ENCODE measurements at regions not wholly inside any gene's neighbourhood (a gene's known extent, or its start where the extent isn't known, plus 50 kb on each side); places are given as distances from the start of the nearest gene placed in this dataset.

- H3K27ac ChIP-seq (ENCODE audit: low read depth, low read length, poor library complexity, severe bottlenecking), result no peak overlapping the region
- no TSS peak for BruUV-seq (replicated peaks)
Measured at GRCh38 chr7:156056534-156056933, 244.3 kb upstream of the SHH start.

DNA sequence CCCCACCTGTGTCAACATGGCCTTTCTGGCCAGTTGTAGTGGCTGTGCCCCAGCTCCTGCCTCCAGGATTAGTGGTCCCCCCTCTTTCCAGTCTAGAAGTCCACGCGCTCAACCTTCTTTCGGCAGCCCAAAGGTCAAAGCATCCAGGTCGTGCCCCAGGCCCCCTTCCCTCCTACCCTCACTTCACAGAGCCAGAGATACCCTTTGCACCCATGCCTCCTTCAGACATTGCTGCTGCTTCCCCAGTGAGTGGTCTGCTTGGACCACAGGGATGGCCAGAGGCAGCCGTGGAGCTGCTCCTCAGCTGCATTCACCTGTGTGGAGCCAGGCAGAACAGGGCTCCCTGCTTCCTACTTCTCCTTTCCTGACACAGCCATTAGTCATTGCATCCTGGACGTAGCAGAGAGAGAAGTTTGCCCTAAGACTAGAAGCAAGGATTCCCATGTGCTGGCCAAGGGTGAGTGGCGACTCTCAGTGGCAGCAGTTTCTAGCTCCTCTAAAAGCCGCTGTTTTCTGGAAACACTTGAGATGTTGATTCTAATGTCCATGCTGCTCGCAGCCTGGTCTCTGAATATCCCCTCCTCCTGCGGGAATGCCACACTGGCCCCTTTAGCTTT lies 243.1 kb upstream of the SHH start:
- intact Hi-C loops (cut with micrococcal nuclease; ENCODE audit: unreplicated experiment), result no loop called here
- ChIA-PET POLR2A (ENCODE audit: low non-redundant PET) (no interaction called here), CTCF (no interaction called here)
- Histone ChIP-seq H3K27me3 (replicated peaks; ENCODE audit: insufficient read depth, low read depth, low read length, poor library complexity) (peaks cover 39% of the 10 kb centered on the region), H3K36me3 (ENCODE audit: insufficient read depth, low read length, poor library complexity, severe bottlenecking) (no peaks in the 10 kb centered on the region), H3K4me3 (ENCODE audit: low read depth, low read length, poor library complexity, severe bottlenecking) (no peak overlapping the region), H3K9me3 (ENCODE audit: low read depth, low read length, poor library complexity, severe bottlenecking) (no peaks in the 10 kb centered on the region), H3K4me1 (ENCODE audit: insufficient read depth, low read length, poor library complexity, severe bottlenecking) (no peaks in the 10 kb centered on the region), H3K27ac (ENCODE audit: low read depth, low read length, poor library complexity, severe bottlenecking) (no peak overlapping the region)
- no TSS peak for BruUV-seq (replicated peaks)
- no peak for DNase-seq (ENCODE audit: low spot score)
- TF ChIP-seq, protein P1, sequence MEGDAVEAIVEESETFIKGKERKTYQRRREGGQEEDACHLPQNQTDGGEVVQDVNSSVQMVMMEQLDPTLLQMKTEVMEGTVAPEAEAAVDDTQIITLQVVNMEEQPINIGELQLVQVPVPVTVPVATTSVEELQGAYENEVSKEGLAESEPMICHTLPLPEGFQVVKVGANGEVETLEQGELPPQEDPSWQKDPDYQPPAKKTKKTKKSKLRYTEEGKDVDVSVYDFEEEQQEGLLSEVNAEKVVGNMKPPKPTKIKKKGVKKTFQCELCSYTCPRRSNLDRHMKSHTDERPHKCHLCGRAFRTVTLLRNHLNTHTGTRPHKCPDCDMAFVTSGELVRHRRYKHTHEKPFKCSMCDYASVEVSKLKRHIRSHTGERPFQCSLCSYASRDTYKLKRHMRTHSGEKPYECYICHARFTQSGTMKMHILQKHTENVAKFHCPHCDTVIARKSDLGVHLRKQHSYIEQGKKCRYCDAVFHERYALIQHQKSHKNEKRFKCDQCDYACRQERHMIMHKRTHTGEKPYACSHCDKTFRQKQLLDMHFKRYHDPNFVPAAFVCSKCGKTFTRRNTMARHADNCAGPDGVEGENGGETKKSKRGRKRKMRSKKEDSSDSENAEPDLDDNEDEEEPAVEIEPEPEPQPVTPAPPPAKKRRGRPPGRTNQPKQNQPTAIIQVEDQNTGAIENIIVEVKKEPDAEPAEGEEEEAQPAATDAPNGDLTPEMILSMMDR (conservative IDR thresholded peaks at IDR 0.05; ENCODE audit: low read depth, low read length), result no peak
- no peak for TF ChIP-seq EZH2 (IDR thresholded peaks at IDR 0.05; ENCODE audit: borderline replicate concordance, low read depth, low read length, poor library complexity, severe bottlenecking)

More at GRCh38 chr7:156056534-156056933, 244.3 kb upstream of the SHH start:
- Histone ChIP-seq H3K36me3 (ENCODE audit: insufficient read depth, low read length, poor library complexity, severe bottlenecking) (no peaks in the 10 kb centered on the region), H3K4me3 (ENCODE audit: low read depth, low read length, poor library complexity, severe bottlenecking) (no peak overlapping the region), H3K27me3 (replicated peaks; ENCODE audit: insufficient read depth, low read depth, low read length, poor library complexity) (peaks cover 39% of the 10 kb centered on the region), H3K9me3 (ENCODE audit: low read depth, low read length, poor library complexity, severe bottlenecking) (no peaks in the 10 kb centered on the region), H3K4me1 (ENCODE audit: insufficient read depth, low read length, poor library complexity, severe bottlenecking) (no peaks in the 10 kb centered on the region)
- TF ChIP-seq, protein P1 (conservative IDR thresholded peaks at IDR 0.05; ENCODE audit: low read depth, low read length), result no peak
- no peak for TF ChIP-seq EZH2 (IDR thresholded peaks at IDR 0.05; ENCODE audit: borderline replicate concordance, low read depth, low read length, poor library complexity, severe bottlenecking)
- no peak for DNase-seq (ENCODE audit: low spot score)
- CTCF ChIA-PET, result no interaction called here
- intact Hi-C loops (cut with micrococcal nuclease; ENCODE audit: unreplicated experiment), result no loop called here
- POLR2A ChIA-PET (ENCODE audit: low non-redundant PET), result no interaction called here

- Histone ChIP-seq H3K4me3 (ENCODE audit: low read depth, low read length, poor library complexity, severe bottlenecking) (no peak overlapping the region), H3K27me3 (replicated peaks; ENCODE audit: insufficient read depth, low read depth, low read length, poor library complexity) (peaks cover 35% of the 10 kb centered on the region), H3K27ac (ENCODE audit: low read depth, low read length, poor library complexity, severe bottlenecking) (no peak overlapping the region), H3K4me1 (ENCODE audit: insufficient read depth, low read length, poor library complexity, severe bottlenecking) (no peaks in the 10 kb centered on the region), H3K9me3 (ENCODE audit: low read depth, low read length, poor library complexity, severe bottlenecking) (no peaks in the 10 kb centered on the region), H3K36me3 (ENCODE audit: insufficient read depth, low read length, poor library complexity, severe bottlenecking) (no peaks in the 10 kb centered on the region)
- intact Hi-C loops (cut with micrococcal nuclease; ENCODE audit: unreplicated experiment), result no loop called here
- DNase-seq (ENCODE audit: low spot score), result no peak
- POLR2A ChIA-PET (ENCODE audit: low non-redundant PET), result no interaction called here
- no peak for TF ChIP-seq EZH2 (IDR thresholded peaks at IDR 0.05; ENCODE audit: borderline replicate concordance, low read depth, low read length, poor library complexity, severe bottlenecking)
- TF ChIP-seq, protein P1 (conservative IDR thresholded peaks at IDR 0.05; ENCODE audit: low read depth, low read length), result no peak
- BruUV-seq (replicated peaks), result no TSS peak
- CTCF ChIA-PET, result no interaction called here
Measured at GRCh38 chr7:156051884-156052283, 239.6 kb upstream of the SHH start.
